HuH-7 (cell line): ENCODE measurements at regions not wholly inside any gene's neighbourhood (a gene's known extent, or its start where the extent isn't known, plus 50 kb on each side); places are given as distances from the start of the nearest gene placed in this dataset.
"Not testable (repeated sequence)": the region's sequence is repeated elsewhere in the genome, so short reads cannot be mapped to it uniquely, and the experiment has no call there.

Source experiments
- DNase-seq: peaks from one replicate; pipeline ENCODE4 v3.0.0; 2011; ENCODE audit warnings: low spot score

GRCh38 chr10:35784751-35785150 is 142.7 kb upstream of the FZD8 start:
- DNase-seq = no peak

- DNase-seq = no peak
Observed at GRCh38 chr10:35783305-35783838, 141.3 kb upstream of the FZD8 start.

DNA sequence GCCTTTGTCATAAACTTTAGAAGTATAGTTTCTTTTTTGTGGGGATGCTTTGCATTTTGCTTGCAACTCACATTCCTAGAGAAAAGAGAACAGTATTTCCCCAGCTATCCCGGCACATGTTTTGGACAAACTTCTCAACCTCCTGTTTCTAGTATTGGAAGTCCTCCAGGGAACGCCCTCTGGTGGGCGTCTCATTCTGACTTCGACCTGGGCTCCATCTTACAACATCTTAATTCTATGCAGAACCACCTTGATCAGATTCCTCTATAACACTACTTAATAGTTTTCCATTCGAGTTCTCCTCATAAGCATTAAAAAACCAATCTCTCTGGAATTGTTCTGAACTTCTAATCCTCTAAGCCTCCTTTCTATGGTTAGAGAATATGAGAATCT is 139.5 kb upstream of the FZD8 start:
- DNase-seq = no peak

DNA sequence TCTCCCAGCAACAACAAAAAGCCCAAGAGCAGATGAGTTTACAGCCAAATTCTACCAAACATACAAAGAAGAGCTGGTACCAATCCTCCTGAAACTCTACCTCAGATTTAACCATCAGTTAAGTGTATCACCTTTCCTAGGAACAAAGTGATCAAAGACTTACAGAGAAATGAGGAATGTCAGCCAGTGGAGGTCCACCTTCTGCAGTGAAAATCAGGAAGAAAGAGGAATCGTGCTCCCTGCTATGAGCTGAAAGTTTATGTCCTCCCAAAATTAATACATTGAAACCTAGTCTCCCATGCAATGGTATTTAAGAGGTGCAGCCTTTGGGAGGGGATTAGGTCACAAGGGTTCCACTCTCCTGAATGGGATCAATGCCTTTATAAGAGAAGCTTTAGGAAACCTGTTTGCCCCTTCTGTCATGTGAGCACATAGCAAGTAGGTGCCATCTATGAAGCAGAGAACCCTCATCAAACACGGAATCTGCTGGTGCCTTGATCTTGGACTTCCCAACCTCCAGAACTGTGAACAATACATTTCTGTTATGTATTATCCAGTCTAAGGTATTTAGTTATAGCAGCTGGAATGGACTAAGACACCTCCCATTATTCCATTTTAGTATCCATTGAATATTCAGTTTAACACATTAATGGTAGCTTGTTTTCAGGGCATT is 139.0 kb upstream of the FZD8 start:
- DNase-seq = no peak

DNA sequence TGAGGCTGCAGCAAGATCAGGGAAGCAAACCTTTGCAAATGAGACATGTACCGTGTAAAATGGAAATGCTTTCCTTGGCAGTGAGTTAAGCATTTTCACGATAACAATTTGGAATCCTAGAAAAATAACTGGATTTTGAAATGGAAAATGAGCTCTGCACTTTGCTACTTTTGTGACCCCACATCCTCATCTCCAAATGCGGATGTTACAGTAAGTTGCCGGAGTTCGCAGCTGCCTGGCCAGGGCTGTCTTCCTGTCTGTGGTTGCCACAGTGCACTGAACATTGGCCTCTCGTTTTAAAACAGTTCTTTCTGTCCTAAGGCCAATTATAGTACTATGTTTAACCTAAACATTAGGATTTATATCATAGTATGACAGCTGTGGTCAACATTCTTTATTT is 136.2 kb upstream of the FZD8 start:
- DNase-seq = no peak

GRCh38 chr10:35776557-35776956 is 134.5 kb upstream of the FZD8 start:
- not testable (repeated sequence) for DNase-seq

- DNase-seq = no peak
Observed at GRCh38 chr10:35774109-35774508, 132.0 kb upstream of the FZD8 start.

- DNase-seq = no peak
Observed at GRCh38 chr10:35770817-35771355, 128.8 kb upstream of the FZD8 start.

DNA sequence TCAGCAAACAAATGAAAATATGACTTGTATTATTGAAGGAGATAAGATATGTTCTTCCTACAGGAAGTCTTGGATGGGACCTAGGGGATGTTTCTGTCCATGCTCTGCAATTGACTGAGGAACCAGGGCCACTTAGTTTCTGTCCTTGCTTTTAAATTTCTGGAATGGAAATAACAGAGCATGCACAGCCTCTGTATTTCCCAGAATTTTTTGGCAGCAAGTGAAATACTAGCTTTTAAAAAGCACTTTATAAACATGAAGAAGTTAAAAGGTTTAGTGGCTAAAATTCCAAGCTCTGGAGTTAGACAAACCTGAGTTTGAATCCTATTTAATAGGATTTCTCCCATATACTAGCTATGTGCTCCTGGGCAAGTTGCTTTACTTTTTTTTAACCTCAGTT is 127.7 kb upstream of the FZD8 start:
- no peak for DNase-seq

- DNase-seq = no peak
Observed at GRCh38 chr10:35768731-35769130, 126.6 kb upstream of the FZD8 start.

GRCh38 chr10:35768011-35768410 is 125.9 kb upstream of the FZD8 start:
- no peak for DNase-seq

DNA sequence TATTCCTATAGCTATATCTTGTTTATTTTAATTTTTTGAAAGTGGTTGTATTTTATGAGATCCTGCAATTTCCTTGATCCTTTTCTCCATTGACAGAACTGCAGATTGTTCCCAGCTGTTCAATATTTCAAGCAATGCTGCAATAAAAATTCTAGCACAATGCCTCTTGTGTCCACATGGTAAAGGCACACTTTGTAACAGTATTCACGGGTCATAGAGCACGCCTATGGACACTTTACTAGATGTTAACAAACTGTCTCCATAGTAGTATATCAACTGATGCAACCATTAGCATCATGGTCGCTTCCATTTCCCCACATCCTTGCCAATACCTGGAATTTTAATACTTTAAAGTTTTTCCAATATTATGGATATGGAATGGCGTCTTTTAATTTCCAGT is 123.9 kb upstream of the FZD8 start:
- no peak for DNase-seq

DNA sequence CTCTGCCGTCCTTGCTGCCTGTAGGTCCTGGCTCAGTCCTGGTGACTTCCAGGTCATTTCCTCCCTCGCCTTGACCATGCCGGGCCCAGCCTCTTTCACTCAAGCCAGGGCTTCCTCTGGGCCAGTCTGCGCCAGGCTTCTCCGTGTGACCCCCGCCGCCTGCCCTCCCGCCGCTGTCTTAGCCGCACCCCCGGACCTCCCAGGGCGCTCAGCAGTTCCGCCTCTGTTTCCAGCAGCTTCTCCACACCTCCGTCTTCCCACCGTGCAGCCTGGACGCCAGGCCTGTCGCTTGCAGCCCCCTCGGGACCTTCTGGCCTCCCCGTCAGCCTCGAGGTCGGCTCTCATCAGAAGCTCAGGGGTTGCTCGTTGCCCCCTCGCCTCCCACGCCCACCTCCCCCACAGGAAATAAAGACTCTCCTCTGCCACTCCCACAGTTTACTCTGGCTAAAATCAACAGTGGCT is 123.0 kb upstream of the FZD8 start:
- DNase-seq = no peak

- no peak for DNase-seq
Observed at GRCh38 chr10:35762311-35763030, 120.4 kb upstream of the FZD8 start.

- no peak for DNase-seq
Observed at GRCh38 chr10:35758076-35758475, 116.0 kb upstream of the FZD8 start.

DNA sequence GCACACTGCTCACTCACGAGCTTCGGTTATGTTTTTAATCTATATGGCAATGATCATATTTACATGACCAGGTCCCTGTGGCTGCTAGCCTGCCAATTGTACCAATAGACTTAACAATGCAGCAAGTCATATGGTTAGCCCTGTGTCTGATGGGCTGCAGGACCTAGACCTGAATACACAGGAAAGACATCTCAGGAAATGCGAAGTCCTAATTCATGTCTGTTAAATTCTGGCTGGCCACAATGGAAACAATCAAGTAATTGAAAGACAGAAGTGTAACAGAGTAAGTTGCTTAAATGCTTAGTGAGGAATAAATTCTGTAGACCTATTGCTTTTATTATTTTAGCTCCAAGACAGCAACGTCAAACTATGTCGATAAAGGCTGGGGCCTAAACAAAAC is 112.4 kb upstream of the FZD8 start:
- no peak for DNase-seq

GRCh38 chr10:35752469-35753461 is 110.7 kb upstream of the FZD8 start:
- no peak for DNase-seq

GRCh38 chr10:35751347-35751746 is 109.3 kb upstream of the FZD8 start:
- no peak for DNase-seq

GRCh38 chr10:35749230-35749629 is 107.1 kb upstream of the FZD8 start:
- DNase-seq = no peak

DNA sequence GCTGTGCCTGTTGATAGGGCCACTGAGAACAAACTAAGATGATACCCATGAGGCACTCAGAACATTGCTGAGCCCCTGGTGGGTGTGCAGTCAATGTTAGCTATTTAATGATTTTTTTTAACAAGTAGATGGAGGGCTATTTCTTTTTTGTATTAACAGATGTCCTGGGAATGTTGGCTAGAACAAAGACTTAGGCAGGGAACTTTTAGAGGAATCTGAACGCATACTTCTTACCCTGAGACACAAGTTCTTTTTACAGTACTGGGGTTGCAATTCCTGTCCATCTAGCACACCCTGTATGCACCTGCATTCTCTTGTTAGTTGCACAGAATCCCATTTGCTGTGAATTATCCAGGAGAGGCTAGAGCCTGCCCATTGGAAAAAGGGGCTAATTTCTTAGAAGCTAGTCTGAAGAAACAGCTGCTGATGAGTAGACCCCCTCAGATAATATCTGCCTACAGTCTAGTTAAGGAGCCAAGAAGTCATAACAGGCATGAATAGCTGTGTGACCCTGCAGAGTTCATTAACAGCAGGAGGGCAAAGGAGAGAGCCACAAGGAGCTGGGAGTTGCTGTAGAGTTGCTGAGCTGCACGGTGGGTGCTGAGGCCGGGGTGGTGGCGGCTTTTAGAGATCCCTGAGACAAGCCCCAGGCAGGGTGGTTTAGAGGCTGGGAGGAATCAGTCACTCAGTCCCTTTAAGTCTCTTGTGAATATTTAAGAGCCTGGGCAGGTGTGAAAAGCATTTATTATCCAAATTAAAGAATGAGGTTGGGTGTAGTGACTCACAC is 103.7 kb upstream of the FZD8 start:
- DNase-seq = no peak

DNA sequence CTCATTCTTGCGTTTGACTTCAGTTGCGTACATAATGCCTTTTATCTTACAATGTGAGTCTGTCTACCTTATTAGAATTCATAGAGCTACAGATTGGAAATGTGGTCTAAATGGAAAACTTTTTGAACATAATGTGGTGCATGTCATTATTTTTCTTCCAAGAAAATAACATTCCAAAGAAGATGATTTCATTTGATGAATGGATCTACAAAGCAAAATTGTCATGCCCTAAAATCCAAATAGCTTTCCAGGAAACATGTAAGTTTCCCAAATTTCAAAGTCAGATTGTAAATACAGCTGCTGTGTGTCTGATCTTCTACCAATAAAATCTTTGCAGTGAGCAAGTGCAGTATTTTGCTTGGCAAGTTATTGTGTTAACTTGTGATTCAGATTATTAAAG is 101.8 kb upstream of the FZD8 start:
- DNase-seq = no peak
